WTC11 (cell line): ENCODE measurements at regions not wholly inside any gene's neighbourhood (a gene's known extent, or its start where the extent isn't known, plus 50 kb on each side); places are given as distances from the start of the nearest gene placed in this dataset.

ENCODE experiments used
- ATAC-seq: fragments of 200-7000 bp; cut with Tn5 transposase; 2 replicates; pipeline ENCODE4 v1.10.0; 2021; ENCODE audit warnings: mild to moderate bottlenecking, moderate library complexity
- CTCF ChIA-PET: fragments of 300-600 bp; sonication (Branson Sonifier 250); formaldehyde crosslinking; loops from one replicate; lab custom pipeline; 2021; ENCODE audit warnings: antibody characterized with exemption; lab: Charles Lee
- POLR2A ChIA-PET: fragments of 350-600 bp; sonication (Branson Sonifier 250); formaldehyde crosslinking; loops from one replicate; lab custom pipeline; 2021; ENCODE audit warnings: antibody characterized with exemption; lab: Charles Lee
- DNase-seq: peaks from one replicate; pipeline ENCODE4 v3.0.0; 2021; ENCODE audit warnings: low spot score
- H3K27ac Mint-ChIP-seq: 2 replicates; pipeline ENCODE4 v1.8.0; 2021; ENCODE audit warnings: mixed read lengths
- H3K27me3 Mint-ChIP-seq: 2 replicates; pipeline ENCODE4 v1.8.0; 2021; ENCODE audit warnings: low read depth, mild to moderate bottlenecking, moderate library complexity, mixed read lengths
- H3K36me3 Mint-ChIP-seq: 2 replicates; pipeline ENCODE4 v1.8.0; 2021; ENCODE audit warnings: mixed read lengths
- H3K4me1 Mint-ChIP-seq: 2 replicates; pipeline ENCODE4 v1.8.0; 2022; ENCODE audit warnings: mixed read lengths
- H3K4me3 Mint-ChIP-seq: 2 replicates; pipeline ENCODE4 v1.8.0; 2021; ENCODE audit warnings: mild to moderate bottlenecking, moderate library complexity, mixed read lengths
- H3K9me3 Mint-ChIP-seq: 2 replicates; pipeline ENCODE4 v1.8.0; 2021; ENCODE audit warnings: mixed read lengths
- ATF1 ChIP-seq: sonication (generic); formaldehyde crosslinking; IDR thresholded peaks from 2 replicates; pipeline ENCODE4 v1.8.1; 2023; ENCODE audit warnings: mild to moderate bottlenecking, moderate library complexity, missing genetic modification reagents
- CBFB ChIP-seq: sonication (generic); formaldehyde crosslinking; IDR thresholded peaks from 2 replicates; pipeline ENCODE4 v1.8.1; 2022; ENCODE audit warnings: mild to moderate bottlenecking, low read depth, missing genetic modification reagents
- CREB1 ChIP-seq: sonication (generic); formaldehyde crosslinking; IDR thresholded peaks from 2 replicates; pipeline ENCODE4 v1.8.0; 2023; ENCODE audit warnings: mild to moderate bottlenecking, missing genetic modification reagents
- CREM ChIP-seq: sonication (generic); formaldehyde crosslinking; IDR thresholded peaks from 2 replicates; pipeline ENCODE4 v1.8.1; 2022; ENCODE audit warnings: mild to moderate bottlenecking, missing genetic modification reagents, moderate library complexity
- EMX1 ChIP-seq: fragments of 250-450 bp; sonication (Bioruptor Pico); IDR thresholded peaks from 2 replicates; pipeline ENCODE4 v1.8.0; 2021; ENCODE audit warnings: mild to moderate bottlenecking
- ETV6 ChIP-seq: sonication (generic); formaldehyde crosslinking; IDR thresholded peaks from 2 replicates; pipeline ENCODE4 v1.8.1; 2022; ENCODE audit warnings: mild to moderate bottlenecking, missing genetic modification reagents
- FOXK1 ChIP-seq: sonication (generic); formaldehyde crosslinking; IDR thresholded peaks from 2 replicates; pipeline ENCODE4 v1.8.0; 2022; ENCODE audit warnings: mild to moderate bottlenecking, moderate library complexity, missing genetic modification reagents
- FOXP4 ChIP-seq: sonication (generic); formaldehyde crosslinking; IDR thresholded peaks from 2 replicates; pipeline ENCODE4 v1.8.0; 2022; ENCODE audit warnings: mild to moderate bottlenecking, missing genetic modification reagents
- JAZF1 ChIP-seq: fragments of 250-450 bp; sonication (Bioruptor Pico); IDR thresholded peaks from 2 replicates; pipeline ENCODE4 v1.9.0; 2021; ENCODE audit warnings: moderate library complexity, mild to moderate bottlenecking, inconsistent platforms
- MYBL2 ChIP-seq: sonication (generic); formaldehyde crosslinking; IDR thresholded peaks from 2 replicates; pipeline ENCODE4 v1.8.1; 2023; ENCODE audit warnings: mild to moderate bottlenecking, moderate library complexity, missing genetic modification reagents
- NFATC4 ChIP-seq: fragments of 250-450 bp; sonication (Bioruptor Pico); IDR thresholded peaks from 2 replicates; pipeline ENCODE4 v1.9.0; 2021; ENCODE audit warnings: mild to moderate bottlenecking
- SP1 ChIP-seq: sonication (generic); formaldehyde crosslinking; conservative IDR thresholded peaks from 2 replicates; pipeline ENCODE4 v1.8.1; 2022; ENCODE audit warnings: missing genetic modification reagents
- STAT6 ChIP-seq: sonication (generic); formaldehyde crosslinking; conservative IDR thresholded peaks from 2 replicates; pipeline ENCODE4 v1.8.1; 2023; ENCODE audit warnings: mild to moderate bottlenecking, low read depth, missing genetic modification reagents, moderate library complexity
- TEAD1 ChIP-seq: sonication (generic); formaldehyde crosslinking; IDR thresholded peaks from 2 replicates; pipeline ENCODE4 v1.8.0; 2022; ENCODE audit warnings: mild to moderate bottlenecking, missing genetic modification reagents
- ZMAT4 ChIP-seq: fragments of 250-450 bp; sonication (Bioruptor Pico); IDR thresholded peaks from 2 replicates; pipeline ENCODE4 v1.9.0; 2021; ENCODE audit warnings: mild to moderate bottlenecking
- ZNF219 ChIP-seq: sonication (generic); formaldehyde crosslinking; IDR thresholded peaks from 2 replicates; pipeline ENCODE4 v1.8.0; 2023; ENCODE audit warnings: missing genetic modification reagents, mild to moderate bottlenecking, borderline replicate concordance
- ZNF317 ChIP-seq: sonication (generic); formaldehyde crosslinking; IDR thresholded peaks from 2 replicates; pipeline ENCODE4 v1.8.1; 2023; ENCODE audit warnings: low read depth, mild to moderate bottlenecking, moderate library complexity, missing genetic modification reagents, borderline replicate concordance
- ZNF396 ChIP-seq: fragments of 250-450 bp; sonication (Bioruptor Pico); IDR thresholded peaks from 2 replicates; pipeline ENCODE4 v1.8.0; 2021; ENCODE audit warnings: mild to moderate bottlenecking, moderate library complexity, borderline replicate concordance
- ZNF512 ChIP-seq: sonication (generic); formaldehyde crosslinking; IDR thresholded peaks from 2 replicates; pipeline ENCODE4 v1.8.1; 2022; ENCODE audit warnings: missing genetic modification reagents, borderline replicate concordance
- TF ChIP-seq, protein P1 (sequence below): sonication (generic); formaldehyde crosslinking; IDR thresholded peaks from 2 replicates; pipeline ENCODE4 v1.8.0; 2022; ENCODE audit warnings: mild to moderate bottlenecking, missing genetic modification reagents
- TF ChIP-seq, protein P2 (sequence below): sonication (generic); formaldehyde crosslinking; IDR thresholded peaks from 2 replicates; pipeline ENCODE4 v1.8.0; 2022; ENCODE audit warnings: mild to moderate bottlenecking, missing genetic modification reagents
- TF ChIP-seq, protein P3 (sequence below): sonication (generic); formaldehyde crosslinking; IDR thresholded peaks from 2 replicates; pipeline ENCODE4 v1.8.0; 2022; ENCODE audit warnings: missing genetic modification reagents

GRCh38 chr18:41687138-41687537 lies 267.9 kb upstream of the PIK3C3 start:
- Mint-ChIP-seq H3K4me3 (no peak overlapping the region), H3K4me1 (no peaks in the 10 kb centered on the region; the same call in 1 of the 2 replicates), H3K27me3 (no peaks in the 10 kb centered on the region), H3K9me3 (no peaks in the 10 kb centered on the region), H3K27ac (no peak overlapping the region), H3K36me3 (no peaks in the 10 kb centered on the region)
- CTCF ChIA-PET: no interaction called here
- TF ChIP-seq MYBL2 (CRISPR knock-in tag) (no peak), ZNF317 (CRISPR knock-in tag) (no peak), NFATC4 (CRISPR knock-in tag) (no peak), EMX1 (CRISPR knock-in tag) (no peak), CBFB (no peak), ETV6 (no peak), JAZF1 (CRISPR knock-in tag) (no peak), SP1 (CRISPR knock-in tag) (no peak), ATF1 (no peak), ZMAT4 (CRISPR knock-in tag) (no peak), STAT6 (CRISPR knock-in tag) (no peak), FOXK1 (CRISPR knock-in tag) (no peak), ZNF396 (CRISPR knock-in tag) (no peak), ZNF219 (CRISPR knock-in tag) (no peak)
- TF ChIP-seq, protein P1, sequence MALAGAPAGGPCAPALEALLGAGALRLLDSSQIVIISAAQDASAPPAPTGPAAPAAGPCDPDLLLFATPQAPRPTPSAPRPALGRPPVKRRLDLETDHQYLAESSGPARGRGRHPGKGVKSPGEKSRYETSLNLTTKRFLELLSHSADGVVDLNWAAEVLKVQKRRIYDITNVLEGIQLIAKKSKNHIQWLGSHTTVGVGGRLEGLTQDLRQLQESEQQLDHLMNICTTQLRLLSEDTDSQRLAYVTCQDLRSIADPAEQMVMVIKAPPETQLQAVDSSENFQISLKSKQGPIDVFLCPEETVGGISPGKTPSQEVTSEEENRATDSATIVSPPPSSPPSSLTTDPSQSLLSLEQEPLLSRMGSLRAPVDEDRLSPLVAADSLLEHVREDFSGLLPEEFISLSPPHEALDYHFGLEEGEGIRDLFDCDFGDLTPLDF (CRISPR knock-in tag): no peak
- no peak for ATAC-seq
- DNase-seq: no peak
- POLR2A ChIA-PET: no interaction called here

DNA sequence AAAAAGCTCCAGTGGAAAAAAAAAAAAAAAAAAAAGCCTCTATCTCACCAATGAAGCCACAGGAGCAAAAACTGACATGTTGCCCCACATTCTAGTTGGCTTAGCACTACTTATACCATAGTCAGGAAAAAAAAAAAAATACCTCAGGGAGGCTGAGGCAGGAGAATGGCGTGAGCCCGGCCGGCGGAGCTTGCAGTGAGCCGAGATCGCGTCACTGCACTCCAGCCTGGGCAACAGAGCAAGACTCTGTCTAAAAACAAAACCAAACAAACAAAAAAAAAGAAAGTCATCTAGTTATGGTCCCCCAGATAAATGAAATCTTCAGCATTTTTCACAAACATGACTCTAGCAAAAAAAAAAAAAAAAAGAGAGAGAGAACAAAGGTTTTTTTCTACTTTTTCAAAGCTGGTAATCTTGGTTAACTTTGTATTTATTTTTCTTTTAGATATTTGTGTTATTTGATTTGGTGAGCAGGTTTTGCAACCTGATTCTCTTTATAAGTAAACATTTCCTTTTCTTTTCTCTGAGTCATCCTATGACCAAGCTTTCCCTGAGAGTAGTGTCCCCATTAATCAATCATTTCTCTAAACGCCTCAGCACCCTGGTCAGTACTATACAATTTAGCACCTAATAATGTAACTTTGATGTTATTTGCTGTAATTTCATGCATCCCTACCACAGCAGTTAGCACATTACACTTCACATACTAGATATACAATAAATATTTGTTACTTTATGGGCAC lies 273.7 kb upstream of the PIK3C3 start:
- Mint-ChIP-seq H3K4me1 (no peaks in the 10 kb centered on the region), H3K27me3 (no peaks in the 10 kb centered on the region; the same call in 1 of the 2 replicates), H3K9me3 (no peaks in the 10 kb centered on the region), H3K27ac (no peak overlapping the region), H3K36me3 (no peaks in the 10 kb centered on the region), H3K4me3 (no peak overlapping the region)
- ChIA-PET POLR2A (interaction anchor here (0.6 to 0.7 kb wide), 3 partner anchors 20 to 1110 kb away, joined by 5 to 6 read pairs (median 5); no protein-coding TSS in a partner anchor), CTCF (no interaction called here)
- DNase-seq (no peak), ATAC-seq (no peak)
- no peak for TF ChIP-seq FOXK1 (CRISPR knock-in tag)
- no peak for TF ChIP-seq CREM (CRISPR knock-in tag)
- TF ChIP-seq FOXP4 (CRISPR knock-in tag): no peak
- no peak for TF ChIP-seq CREB1 (CRISPR knock-in tag)
- TF ChIP-seq TEAD1 (CRISPR knock-in tag): no peak
- no peak for TF ChIP-seq ZNF512 (CRISPR knock-in tag)
- TF ChIP-seq, protein P2, sequence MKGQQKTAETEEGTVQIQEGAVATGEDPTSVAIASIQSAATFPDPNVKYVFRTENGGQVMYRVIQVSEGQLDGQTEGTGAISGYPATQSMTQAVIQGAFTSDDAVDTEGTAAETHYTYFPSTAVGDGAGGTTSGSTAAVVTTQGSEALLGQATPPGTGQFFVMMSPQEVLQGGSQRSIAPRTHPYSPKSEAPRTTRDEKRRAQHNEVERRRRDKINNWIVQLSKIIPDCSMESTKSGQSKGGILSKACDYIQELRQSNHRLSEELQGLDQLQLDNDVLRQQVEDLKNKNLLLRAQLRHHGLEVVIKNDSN: no peak
- TF ChIP-seq, protein P3, sequence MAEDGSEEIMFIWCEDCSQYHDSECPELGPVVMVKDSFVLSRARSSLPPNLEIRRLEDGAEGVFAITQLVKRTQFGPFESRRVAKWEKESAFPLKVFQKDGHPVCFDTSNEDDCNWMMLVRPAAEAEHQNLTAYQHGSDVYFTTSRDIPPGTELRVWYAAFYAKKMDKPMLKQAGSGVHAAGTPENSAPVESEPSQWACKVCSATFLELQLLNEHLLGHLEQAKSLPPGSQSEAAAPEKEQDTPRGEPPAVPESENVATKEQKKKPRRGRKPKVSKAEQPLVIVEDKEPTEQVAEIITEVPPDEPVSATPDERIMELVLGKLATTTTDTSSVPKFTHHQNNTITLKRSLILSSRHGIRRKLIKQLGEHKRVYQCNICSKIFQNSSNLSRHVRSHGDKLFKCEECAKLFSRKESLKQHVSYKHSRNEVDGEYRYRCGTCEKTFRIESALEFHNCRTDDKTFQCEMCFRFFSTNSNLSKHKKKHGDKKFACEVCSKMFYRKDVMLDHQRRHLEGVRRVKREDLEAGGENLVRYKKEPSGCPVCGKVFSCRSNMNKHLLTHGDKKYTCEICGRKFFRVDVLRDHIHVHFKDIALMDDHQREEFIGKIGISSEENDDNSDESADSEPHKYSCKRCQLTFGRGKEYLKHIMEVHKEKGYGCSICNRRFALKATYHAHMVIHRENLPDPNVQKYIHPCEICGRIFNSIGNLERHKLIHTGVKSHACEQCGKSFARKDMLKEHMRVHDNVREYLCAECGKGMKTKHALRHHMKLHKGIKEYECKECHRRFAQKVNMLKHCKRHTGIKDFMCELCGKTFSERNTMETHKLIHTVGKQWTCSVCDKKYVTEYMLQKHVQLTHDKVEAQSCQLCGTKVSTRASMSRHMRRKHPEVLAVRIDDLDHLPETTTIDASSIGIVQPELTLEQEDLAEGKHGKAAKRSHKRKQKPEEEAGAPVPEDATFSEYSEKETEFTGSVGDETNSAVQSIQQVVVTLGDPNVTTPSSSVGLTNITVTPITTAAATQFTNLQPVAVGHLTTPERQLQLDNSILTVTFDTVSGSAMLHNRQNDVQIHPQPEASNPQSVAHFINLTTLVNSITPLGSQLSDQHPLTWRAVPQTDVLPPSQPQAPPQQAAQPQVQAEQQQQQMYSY (CRISPR knock-in tag): no peak
